Fibroblast of villous mesenchyme (primary cell): ENCODE measurements at regions not wholly inside any gene's neighbourhood (a gene's known extent, or its start where the extent isn't known, plus 50 kb on each side); places are given as distances from the start of the nearest gene placed in this dataset.

Experiments
- DNase-seq: peaks from one replicate; pipeline ENCODE4 v3.0.0-alpha.2; 2010; ENCODE audit warnings: low read depth
- H3K4me3 ChIP-seq: 2 replicates; pipeline ENCODE4 v1.5.1; 2011; ENCODE audit warnings: low read depth, mild to moderate bottlenecking, low read length
- TF ChIP-seq, protein P1 (sequence below): IDR thresholded peaks from 2 replicates; pipeline ENCODE4 v1.5.1; 2012; ENCODE audit warnings: low read depth, mild to moderate bottlenecking, low read length; ENCODE audit not compliant: insufficient read depth

DNA sequence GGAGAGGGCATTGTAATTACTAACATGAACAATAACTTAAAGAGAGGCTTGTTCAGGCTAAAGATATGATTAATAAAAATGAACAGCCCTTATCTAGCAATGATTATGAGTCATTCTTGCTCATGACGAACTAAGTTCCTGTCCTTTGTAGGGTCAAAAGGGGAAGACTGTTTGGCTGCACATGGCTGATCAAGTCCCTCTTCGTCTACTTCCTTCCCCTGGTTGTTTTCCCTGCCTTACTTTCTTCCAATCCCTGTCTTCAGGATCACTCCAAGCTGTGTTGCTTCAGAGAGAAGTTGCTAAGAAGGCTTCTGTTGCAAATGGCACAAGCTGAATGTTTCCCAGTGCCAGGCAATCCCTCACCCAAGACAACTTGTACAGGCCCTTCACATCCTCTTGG, 115.0 kb upstream of the HS3ST1 start:
- no peak overlapping the region for H3K4me3 ChIP-seq
- DNase-seq: peak; percentile 40
- TF ChIP-seq, protein P1, sequence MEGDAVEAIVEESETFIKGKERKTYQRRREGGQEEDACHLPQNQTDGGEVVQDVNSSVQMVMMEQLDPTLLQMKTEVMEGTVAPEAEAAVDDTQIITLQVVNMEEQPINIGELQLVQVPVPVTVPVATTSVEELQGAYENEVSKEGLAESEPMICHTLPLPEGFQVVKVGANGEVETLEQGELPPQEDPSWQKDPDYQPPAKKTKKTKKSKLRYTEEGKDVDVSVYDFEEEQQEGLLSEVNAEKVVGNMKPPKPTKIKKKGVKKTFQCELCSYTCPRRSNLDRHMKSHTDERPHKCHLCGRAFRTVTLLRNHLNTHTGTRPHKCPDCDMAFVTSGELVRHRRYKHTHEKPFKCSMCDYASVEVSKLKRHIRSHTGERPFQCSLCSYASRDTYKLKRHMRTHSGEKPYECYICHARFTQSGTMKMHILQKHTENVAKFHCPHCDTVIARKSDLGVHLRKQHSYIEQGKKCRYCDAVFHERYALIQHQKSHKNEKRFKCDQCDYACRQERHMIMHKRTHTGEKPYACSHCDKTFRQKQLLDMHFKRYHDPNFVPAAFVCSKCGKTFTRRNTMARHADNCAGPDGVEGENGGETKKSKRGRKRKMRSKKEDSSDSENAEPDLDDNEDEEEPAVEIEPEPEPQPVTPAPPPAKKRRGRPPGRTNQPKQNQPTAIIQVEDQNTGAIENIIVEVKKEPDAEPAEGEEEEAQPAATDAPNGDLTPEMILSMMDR: no peak

DNA sequence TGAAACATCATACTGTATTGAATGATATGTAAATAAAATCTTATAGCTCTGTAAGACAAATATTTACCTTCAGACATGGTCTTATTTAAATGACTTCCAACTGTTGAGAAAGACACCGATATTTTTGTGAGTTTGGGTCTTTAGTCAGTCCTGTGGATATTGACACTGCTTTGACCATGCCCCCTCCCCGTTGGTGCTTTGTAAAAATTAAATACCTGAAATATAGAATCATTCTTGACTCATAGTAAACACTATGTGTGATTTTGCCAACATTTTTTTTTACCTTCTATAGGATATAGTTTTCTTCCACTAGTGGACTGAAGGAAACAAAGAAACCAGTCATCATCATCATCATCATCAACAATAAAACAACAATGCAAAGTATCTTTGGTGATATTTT, 114.3 kb upstream of the HS3ST1 start:
- no peak overlapping the region for H3K4me3 ChIP-seq
- TF ChIP-seq, protein P1: no peak
- no peak for DNase-seq

DNA sequence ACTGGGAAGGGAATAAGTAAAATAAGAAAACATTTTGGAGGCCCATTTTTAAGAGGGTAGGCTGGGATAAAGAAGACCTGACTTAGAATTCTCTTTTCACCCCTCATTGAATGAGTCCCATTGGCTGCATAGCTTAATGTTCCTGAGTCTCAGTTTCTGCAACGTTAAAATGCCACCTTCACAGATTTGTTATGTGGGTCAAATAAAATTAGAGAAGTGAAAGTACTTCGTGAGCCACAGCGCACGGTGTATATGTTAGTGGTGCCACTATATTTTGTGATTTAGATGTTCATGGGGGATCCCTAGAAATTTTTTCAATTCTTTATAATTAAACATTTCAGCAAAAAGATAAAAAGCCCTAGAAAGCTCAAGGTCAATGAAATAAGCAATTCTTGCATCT, 109.2 kb upstream of the HS3ST1 start:
- no peak overlapping the region for H3K4me3 ChIP-seq
- no peak for DNase-seq
- TF ChIP-seq, protein P1: no peak

DNA sequence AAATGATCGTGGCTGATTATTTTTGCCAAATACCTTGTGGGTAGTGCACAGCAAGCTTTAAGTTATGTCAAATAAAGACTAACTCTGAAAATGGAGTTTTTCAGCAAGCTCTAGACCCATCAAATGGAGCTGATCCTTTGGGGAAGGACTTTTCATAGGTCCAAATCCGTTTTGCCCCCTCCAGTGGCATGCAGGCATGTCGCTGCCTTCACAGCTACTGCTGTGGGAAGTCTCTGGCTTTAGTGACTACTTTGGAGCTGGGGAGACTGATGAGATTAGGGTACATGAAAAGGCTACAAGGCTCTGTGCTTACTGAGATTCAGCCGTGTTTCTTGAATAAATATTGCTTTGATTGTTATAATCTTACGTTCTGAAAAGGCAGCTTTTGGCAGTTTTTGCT, 106.6 kb upstream of the HS3ST1 start:
- no peak for DNase-seq
- TF ChIP-seq, protein P1: no peak
- no peak overlapping the region for H3K4me3 ChIP-seq

DNA sequence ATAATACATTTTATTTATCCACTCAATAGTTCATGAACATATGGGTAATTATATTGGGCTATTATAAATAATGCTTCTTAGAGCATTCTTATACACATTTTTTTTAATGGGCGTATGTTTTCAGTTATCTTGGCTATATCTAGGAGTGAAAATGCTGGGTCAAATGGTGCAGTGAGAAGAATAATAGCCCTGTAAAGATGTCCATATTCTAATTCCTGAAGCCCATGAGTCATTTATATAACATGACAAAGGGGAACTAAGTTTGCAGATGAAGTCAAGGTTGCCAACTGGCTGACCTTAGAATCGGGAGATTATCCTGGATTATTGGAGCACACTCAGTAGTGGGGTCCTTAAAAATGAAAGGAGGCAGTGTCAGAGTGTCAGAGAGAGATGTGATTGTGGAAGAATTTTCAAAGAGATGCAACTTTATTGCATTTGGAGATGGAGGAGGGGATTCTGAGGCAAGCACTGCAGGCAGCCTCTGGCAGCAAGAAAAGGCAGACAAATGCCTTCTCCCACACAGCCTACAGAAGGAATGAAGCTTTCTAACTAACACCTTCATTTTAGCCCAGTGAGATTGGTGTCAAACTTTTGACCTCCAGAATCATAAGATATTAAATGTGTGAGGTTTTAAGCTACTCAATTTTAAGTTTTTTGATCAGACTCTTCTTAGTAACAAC, 106.1 kb upstream of the HS3ST1 start:
- H3K4me3 ChIP-seq: no peak overlapping the region
- peak; percentile 40 for DNase-seq
- TF ChIP-seq, protein P1: no peak

DNA sequence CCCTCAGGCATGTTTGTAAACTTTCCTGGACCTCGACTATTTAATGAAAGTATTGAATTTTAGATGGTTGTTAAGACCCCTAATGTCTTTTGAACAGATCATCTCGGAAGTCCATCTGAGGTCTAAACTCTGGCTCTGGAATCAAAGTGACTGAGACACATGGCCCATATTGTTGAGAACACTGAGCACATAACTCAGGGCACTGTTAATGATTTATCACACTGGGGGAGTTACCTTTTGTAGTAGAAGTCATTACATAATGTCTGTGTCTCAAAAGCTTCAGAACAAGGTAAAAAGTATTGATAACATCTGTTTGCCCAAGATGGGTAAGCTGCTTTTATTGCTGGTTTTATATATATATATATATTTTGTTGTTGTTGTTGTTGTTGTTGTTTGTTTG, 103.4 kb upstream of the HS3ST1 start:
- DNase-seq: no peak
- TF ChIP-seq, protein P1: no peak
- no peak overlapping the region for H3K4me3 ChIP-seq
